ENCODE measurements at regions not wholly inside any gene's neighbourhood (a gene's known extent, or its start where the extent isn't known, plus 50 kb on each side); places are given as distances from the start of the nearest gene placed in this dataset.

DNA sequence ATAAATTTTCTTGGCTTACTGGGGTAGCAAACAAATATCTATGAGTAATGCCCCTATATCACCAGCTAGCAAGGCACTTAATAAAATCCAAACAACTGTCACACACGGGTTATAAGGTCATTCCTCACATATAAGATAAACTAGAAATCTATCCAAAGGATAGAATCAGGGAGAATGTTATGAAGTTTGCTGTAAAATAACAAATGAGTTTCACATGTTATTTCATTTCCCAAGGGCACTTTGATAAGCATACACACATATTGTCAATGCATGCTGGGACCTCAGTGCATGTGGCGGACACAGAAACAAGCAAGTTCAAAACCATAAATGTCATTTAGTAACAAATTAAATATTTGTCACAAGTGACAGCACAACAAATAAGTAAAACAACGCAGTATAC, 429.4 kb downstream of the GXYLT1 start:
- no peak for ATAC-seq (ENCODE audit: insufficient number of reproducible peaks, low FRiP score, low read depth)
- H3K4me3 ChIP-seq = no peak overlapping the region
- no peak for DNase-seq (ENCODE audit: low spot score)
- no peaks in the 10 kb centered on the region for H3K27me3 ChIP-seq (replicated peaks; ENCODE audit: insufficient read depth)
- H3K27ac ChIP-seq = no peak overlapping the region
- no peaks in the 10 kb centered on the region for H3K4me1 ChIP-seq (ENCODE audit: control insufficient read depth in 1 of 2, low read depth in 2 of 2)
- no peaks in the 10 kb centered on the region for H3K36me3 ChIP-seq
- TF ChIP-seq, protein P1, sequence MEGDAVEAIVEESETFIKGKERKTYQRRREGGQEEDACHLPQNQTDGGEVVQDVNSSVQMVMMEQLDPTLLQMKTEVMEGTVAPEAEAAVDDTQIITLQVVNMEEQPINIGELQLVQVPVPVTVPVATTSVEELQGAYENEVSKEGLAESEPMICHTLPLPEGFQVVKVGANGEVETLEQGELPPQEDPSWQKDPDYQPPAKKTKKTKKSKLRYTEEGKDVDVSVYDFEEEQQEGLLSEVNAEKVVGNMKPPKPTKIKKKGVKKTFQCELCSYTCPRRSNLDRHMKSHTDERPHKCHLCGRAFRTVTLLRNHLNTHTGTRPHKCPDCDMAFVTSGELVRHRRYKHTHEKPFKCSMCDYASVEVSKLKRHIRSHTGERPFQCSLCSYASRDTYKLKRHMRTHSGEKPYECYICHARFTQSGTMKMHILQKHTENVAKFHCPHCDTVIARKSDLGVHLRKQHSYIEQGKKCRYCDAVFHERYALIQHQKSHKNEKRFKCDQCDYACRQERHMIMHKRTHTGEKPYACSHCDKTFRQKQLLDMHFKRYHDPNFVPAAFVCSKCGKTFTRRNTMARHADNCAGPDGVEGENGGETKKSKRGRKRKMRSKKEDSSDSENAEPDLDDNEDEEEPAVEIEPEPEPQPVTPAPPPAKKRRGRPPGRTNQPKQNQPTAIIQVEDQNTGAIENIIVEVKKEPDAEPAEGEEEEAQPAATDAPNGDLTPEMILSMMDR (IDR thresholded peaks at IDR 0.05) = no peak
- H3K9me3 ChIP-seq = no peaks in the 10 kb centered on the region

DNA sequence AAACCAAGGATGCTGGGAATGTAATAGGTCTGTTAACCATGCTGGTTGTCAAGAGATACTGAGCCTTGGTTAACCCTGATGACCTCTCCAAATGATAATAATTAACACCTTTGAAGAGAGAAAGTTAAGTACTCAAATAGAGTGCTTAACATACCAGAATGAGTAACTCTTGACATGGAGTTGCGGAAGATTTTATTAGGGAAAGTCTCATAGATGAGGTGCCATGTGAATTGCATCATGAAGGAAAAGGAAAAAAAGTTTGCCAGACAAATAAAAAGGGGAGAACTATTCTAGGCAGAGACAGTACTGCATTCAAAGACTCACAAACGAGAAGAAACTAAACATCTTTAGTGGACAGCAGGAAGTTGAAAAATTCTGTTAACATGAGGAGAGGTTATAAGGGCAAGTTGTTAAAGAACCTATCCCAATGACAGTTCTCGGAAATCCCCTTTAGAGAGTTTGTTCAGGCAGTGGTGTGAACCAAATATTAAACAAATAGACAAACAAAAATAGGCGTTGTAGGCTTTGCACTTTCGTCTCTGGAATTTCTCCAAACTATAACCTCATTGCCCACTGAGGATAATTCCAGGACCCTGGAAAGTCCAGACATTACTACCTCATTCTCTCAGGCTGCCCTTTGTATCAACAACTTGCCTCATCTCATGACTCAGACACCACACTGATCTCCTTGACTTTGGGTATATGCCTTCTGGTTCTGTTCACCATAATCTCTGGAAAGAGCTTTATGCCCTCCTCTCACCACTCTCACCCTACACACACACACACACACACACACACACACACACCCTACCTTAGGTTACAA, 435.0 kb downstream of the GXYLT1 start:
- no peaks in the 10 kb centered on the region for H3K4me1 ChIP-seq (ENCODE audit: control insufficient read depth in 1 of 2, low read depth in 2 of 2)
- H3K9me3 ChIP-seq = no peaks in the 10 kb centered on the region
- H3K36me3 ChIP-seq = no peaks in the 10 kb centered on the region
- TF ChIP-seq, protein P1 (IDR thresholded peaks at IDR 0.05) = no peak
- no peak overlapping the region for H3K4me3 ChIP-seq
- H3K27ac ChIP-seq = no peak overlapping the region
- DNase-seq (ENCODE audit: low spot score) = no peak
- ATAC-seq (ENCODE audit: insufficient number of reproducible peaks, low FRiP score, low read depth) = no peak
- H3K27me3 ChIP-seq (replicated peaks; ENCODE audit: insufficient read depth) = no peaks in the 10 kb centered on the region

DNA sequence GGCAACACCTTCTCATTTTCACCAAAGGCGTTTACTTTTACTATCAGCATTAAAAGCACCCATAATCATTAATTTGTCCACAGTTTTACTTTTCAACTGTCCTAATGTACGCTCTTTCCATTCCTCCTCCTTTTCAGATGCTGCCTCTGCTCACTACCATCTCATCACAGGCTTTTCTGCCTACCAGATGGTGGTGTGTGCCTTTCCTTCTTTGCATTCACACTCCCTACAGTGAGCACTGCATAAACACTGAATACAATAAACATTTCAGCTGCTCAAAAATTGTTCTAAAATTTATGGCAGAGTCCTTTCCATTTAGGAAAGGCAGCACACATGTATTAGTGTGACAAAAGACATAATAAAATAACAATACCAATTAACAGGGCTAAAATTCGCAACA, 435.7 kb downstream of the GXYLT1 start:
- Histone ChIP-seq H3K4me3 (no peak overlapping the region), H3K4me1 (ENCODE audit: control insufficient read depth in 1 of 2, low read depth in 2 of 2) (no peaks in the 10 kb centered on the region), H3K27ac (no peak overlapping the region), H3K36me3 (no peaks in the 10 kb centered on the region), H3K27me3 (replicated peaks; ENCODE audit: insufficient read depth) (no peaks in the 10 kb centered on the region), H3K9me3 (no peaks in the 10 kb centered on the region)
- DNase-seq (ENCODE audit: low spot score) (no peak), ATAC-seq (ENCODE audit: insufficient number of reproducible peaks, low FRiP score, low read depth) (no peak)
- TF ChIP-seq, protein P1 (IDR thresholded peaks at IDR 0.05) = no peak

- TF ChIP-seq, protein P1 (IDR thresholded peaks at IDR 0.05) = no peak
- DNase-seq (ENCODE audit: low spot score) (no peak), ATAC-seq (ENCODE audit: insufficient number of reproducible peaks, low FRiP score, low read depth) (no peak)
- no peak overlapping the region for H3K4me3 ChIP-seq
- no peaks in the 10 kb centered on the region for H3K27me3 ChIP-seq (replicated peaks; ENCODE audit: insufficient read depth)
- H3K4me1 ChIP-seq (ENCODE audit: control insufficient read depth in 1 of 2, low read depth in 2 of 2) = no peaks in the 10 kb centered on the region
- H3K36me3 ChIP-seq = no peaks in the 10 kb centered on the region
- no peak overlapping the region for H3K27ac ChIP-seq
- H3K9me3 ChIP-seq = no peaks in the 10 kb centered on the region
These were observed 438.3 kb downstream of the GXYLT1 start for GRCh38 chr12:41706376-41706775.

DNA sequence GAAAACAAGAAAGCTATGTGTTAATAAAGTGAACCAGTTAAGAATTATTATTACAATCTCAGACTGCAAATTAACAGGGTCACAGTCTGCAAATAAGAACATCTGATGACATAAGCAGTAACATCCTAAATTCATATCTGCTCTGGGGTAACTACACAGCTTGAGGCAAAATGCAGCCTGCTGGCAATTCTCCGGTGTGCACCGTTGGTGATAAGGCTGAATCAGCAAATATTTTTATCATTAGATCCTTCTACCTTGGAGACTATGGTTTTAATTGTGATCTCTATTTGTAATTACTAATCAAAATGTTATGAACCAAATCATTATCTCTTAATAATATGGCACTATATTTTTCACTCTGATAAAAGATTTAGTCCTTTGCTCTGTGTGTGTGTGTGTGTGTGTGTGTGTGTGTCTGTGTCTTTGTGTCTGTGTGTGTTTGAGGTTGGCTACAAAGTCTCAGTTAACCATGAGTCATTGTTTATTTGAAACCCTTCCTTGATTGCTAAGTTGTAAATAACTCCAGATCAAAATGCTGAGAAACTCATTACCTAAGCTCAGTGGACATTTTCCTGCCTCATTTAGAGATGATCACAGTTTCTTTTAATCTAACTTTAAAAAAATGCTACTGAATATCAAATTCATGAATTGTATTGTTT, 442.6 kb downstream of the GXYLT1 start:
- Histone ChIP-seq H3K4me1 (ENCODE audit: control insufficient read depth in 1 of 2, low read depth in 2 of 2) (no peaks in the 10 kb centered on the region), H3K27ac (no peak overlapping the region), H3K27me3 (replicated peaks; ENCODE audit: insufficient read depth) (no peaks in the 10 kb centered on the region), H3K4me3 (no peak overlapping the region), H3K36me3 (no peaks in the 10 kb centered on the region), H3K9me3 (no peaks in the 10 kb centered on the region)
- DNase-seq (ENCODE audit: low spot score) (no peak), ATAC-seq (ENCODE audit: insufficient number of reproducible peaks, low FRiP score, low read depth) (no peak)
- TF ChIP-seq, protein P1 (IDR thresholded peaks at IDR 0.05) = no peak
